GM19463 (cell line): ENCODE measurements at regions not wholly inside any gene's neighbourhood (a gene's known extent, or its start where the extent isn't known, plus 50 kb on each side); places are given as distances from the start of the nearest gene placed in this dataset.
"Not testable (repeated sequence)": the region's sequence is repeated elsewhere in the genome, so short reads cannot be mapped to it uniquely, and the experiment has no call there.

Source experiments
- ATAC-seq: cut with Tn5 transposase; IDR thresholded peaks from one replicate; pipeline ENCODE4 v1.9.1; 2021; ENCODE audit warnings: mild to moderate bottlenecking, moderate library complexity; ENCODE audit not compliant: unreplicated experiment

- ATAC-seq, result no peak
Measured at GRCh38 chr10:62935022-62935421, 118.9 kb upstream of the EGR2 start.

GRCh38 chr10:62934258-62934657, 118.1 kb upstream of the EGR2 start:
- no peak for ATAC-seq

GRCh38 chr10:62928763-62929162, 112.6 kb upstream of the EGR2 start:
- ATAC-seq, result not testable (repeated sequence)

GRCh38 chr10:62926407-62926806, 110.2 kb upstream of the EGR2 start:
- ATAC-seq, result no peak

GRCh38 chr10:62924344-62924748, 108.2 kb upstream of the EGR2 start:
- no peak for ATAC-seq

GRCh38 chr10:62919776-62920175, 103.6 kb upstream of the EGR2 start:
- ATAC-seq, result no peak

GRCh38 chr10:62917475-62918238, 101.5 kb upstream of the EGR2 start:
- ATAC-seq, result peak; percentile 54

GRCh38 chr10:62916141-62916603, 100.0 kb upstream of the EGR2 start:
- no peak for ATAC-seq

- ATAC-seq, result no peak
Measured at GRCh38 chr10:62915158-62915557, 99.0 kb upstream of the EGR2 start.

GRCh38 chr10:62912086-62912485, 95.9 kb upstream of the EGR2 start:
- no peak for ATAC-seq

- no peak for ATAC-seq
Measured at GRCh38 chr10:62911210-62911963, 95.2 kb upstream of the EGR2 start.

GRCh38 chr10:62907470-62908212, 91.5 kb upstream of the EGR2 start:
- peak; percentile 69 for ATAC-seq

- ATAC-seq, result no peak
Measured at GRCh38 chr10:62904281-62904875, 88.2 kb upstream of the EGR2 start.

- no peak for ATAC-seq
Measured at GRCh38 chr10:62903828-62904227, 87.7 kb upstream of the EGR2 start.

- no peak for ATAC-seq
Measured at GRCh38 chr10:62900829-62901571, 84.8 kb upstream of the EGR2 start.

GRCh38 chr10:62899311-62899710, 83.1 kb upstream of the EGR2 start:
- ATAC-seq, result no peak

- ATAC-seq, result no peak
Measured at GRCh38 chr10:62895063-62895462, 78.9 kb upstream of the EGR2 start.

- no peak for ATAC-seq
Measured at GRCh38 chr10:62894156-62894555, 78.0 kb upstream of the EGR2 start.

GRCh38 chr10:62893036-62893435, 76.9 kb upstream of the EGR2 start:
- no peak for ATAC-seq

GRCh38 chr10:62890395-62890794, 74.2 kb upstream of the EGR2 start:
- ATAC-seq, result no peak
